Hypothalamus (tissue), 51 donors: ENCODE measurements at regions not wholly inside any gene's neighbourhood (a gene's known extent, or its start where the extent isn't known, plus 50 kb on each side); places are given as distances from the start of the nearest gene placed in this dataset.

Experiments
- DNase-seq, 51 donors: peaks; one replicate each; lab custom pipeline; 2025; lab: John Stamatoyannopoulos, UW

DNA sequence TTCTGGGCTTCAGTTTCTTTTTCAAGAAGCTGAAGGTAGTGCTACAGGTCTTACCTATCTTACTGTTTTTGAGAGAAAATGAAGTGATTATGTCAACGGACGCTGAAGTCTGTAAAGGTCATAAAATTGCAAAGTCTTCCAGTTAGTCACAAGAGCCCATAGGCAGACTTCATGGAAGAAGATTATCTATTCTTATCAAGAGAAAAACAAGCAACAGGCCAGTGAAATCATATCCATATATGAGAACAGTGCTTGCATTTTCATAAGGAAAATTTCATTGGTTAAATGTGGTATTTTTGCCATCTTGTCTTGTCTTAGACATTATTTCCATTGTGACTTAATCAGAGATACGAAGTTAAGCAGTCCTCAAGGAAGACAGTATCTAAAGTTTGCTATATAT lies 412.7 kb upstream of the SEL1L start:
- DNase-seq = no peak

DNA sequence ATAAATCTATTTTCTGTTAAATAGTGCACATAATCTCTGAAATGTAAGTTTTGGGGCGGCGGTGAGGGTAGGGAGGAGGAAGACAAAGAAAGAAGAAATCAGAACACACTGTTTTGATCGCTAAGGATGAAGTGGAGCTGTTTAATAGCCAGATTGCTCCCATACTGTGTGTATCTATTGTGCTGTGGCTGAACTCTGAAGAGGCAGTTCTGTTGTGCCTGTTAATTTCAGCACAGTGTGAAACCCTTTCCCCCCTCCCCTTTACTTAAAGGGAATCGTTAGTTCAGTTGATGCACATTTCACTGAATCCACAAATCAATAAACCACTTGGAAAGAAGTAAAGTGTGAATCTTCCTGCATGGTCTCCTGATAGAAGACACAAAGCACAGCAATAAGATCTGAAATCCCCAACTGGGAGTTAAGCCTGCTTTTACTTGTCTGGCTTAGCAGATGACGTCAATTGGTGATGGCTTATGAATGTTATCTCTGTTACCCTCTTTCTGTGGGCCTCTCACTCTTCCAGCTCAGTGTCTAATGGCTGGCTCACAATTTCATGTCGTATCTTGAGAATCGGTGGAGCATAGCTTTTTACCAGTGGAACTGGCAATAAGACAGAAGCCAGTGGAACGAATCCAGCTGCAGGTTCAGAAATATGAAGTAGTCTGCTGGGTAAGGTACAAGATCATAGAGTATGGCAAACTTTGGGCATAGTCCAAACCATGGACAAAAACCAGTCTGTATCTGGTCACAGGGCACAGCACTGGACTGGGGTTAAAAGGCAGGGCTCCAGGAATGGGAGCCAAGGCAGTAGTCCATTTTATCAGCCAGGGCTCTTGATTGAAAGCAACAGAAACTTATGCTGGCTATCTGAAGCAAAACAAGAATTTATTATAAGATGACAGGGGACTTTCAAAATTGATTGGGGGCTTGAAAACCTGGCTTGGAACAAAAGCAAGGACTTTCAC lies 413.5 kb upstream of the SEL1L start:
- DNase-seq = peak in 17 of 51 donors; percentile 1 to 81 (median 7)

DNA sequence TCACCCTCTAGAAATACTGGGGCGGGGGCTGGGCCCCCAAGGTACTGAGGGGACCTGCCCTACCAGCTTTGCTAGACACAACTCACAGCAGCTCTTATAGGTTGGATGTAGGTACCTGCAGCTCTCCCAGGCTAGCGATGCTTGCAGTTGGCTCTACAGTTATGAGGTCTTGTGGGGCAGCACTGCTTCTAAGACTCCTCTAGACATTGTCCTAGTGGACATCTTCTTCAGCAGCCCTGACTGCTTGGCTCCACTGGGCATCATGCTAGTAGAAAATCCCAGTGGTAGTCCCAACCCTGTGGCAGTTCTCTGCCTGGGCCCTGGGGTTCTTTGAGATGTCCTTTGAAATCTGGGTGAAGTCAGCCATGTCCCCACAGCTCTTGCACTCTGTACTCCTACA lies 419.3 kb upstream of the SEL1L start:
- no peak for DNase-seq

DNA sequence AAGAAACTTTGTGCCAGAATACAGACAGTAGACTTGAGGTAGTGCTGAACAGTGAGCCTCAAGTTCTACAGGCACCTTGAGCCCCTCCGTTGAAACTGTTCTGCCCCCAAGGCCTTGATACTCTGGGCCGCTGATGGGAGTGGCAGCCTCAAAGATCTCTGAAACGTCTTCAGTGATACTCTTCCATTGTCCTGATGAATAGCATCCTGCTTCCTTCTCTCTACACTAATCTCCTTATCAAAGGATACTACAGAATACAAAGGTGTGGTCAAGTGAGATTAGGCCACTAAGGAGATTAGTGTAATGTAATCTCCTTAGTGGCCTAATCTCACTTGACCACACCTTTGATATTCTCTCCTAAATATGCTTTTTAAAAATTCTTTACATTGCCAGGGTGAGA lies 419.8 kb upstream of the SEL1L start:
- DNase-seq = no peak

DNA sequence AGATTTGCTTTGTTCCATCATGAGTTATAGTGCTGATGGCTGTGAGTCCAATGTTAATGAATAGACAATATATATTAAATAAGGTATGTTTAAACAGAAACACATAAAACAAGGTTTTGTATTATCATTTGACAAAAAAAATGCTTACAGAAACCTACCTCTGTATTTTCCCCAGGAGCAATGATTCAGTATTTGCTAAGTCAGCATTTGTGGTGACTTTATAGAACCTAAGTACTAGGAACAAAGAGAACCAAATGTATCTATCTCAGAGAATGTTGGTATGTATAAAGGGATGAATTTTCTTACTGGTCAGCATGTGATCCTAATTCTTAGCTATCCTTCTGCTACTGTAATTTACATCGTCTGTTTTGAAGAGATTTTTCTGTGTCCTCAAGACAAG lies 421.5 kb upstream of the SEL1L start:
- DNase-seq = no peak

DNA sequence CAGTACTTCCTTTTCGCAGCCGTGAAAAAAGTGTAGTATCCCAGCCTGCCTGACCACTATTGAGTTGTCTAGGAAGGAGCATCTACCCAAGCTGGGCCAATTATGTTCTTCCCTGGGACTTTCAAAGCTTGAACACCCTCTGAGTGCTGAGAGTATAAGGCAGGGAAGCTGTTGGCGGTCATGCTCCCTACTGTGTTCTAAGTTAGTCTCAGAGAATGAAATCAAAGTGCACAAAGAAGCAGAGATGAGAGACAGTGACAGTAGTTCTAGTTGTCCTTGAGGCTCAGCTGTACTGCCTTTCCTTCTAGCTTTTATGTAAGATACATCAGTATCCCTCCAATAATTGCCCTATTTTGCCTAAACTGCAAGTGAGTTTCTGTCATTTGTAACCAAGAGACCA lies 427.1 kb upstream of the SEL1L start:
- no peak for DNase-seq

DNA sequence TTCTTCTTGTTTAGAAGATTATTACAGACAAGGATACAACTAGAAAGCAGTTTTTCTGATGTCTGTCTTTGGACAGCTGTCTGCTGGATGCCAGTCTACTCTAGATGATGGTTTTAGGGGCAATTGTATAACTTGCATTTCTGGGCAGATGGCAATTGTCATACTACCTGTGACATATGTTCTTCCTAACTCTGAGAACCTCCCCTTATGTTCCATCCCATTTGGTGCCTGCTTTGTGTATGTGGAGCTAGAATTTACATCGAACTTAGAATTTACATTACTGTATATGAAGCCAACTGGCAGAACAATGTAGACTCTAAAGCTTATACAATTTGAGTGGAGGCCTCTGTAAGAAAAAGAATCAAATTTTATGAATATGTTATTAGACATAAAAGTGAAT lies 430.2 kb upstream of the SEL1L start:
- no peak for DNase-seq

DNA sequence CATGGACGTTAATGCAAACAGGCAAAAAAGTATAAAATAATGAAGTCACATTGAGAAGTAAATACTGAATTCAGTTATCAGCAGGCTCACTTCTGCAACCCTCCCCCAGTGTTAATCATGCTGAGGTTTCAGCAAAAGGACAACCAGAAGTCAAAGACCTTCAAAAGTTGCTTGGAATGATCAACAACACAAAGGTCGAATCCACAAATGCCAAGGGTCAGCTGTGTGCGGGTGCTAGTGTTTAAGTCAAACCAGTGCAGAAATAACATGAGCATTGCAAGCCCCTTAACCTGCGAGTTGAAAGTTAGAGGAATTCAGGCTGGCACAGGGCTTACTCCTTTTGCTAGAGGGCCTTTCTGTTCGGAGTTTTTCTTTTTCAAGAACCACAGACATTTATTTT lies 436.7 kb upstream of the SEL1L start:
- DNase-seq = no peak

DNA sequence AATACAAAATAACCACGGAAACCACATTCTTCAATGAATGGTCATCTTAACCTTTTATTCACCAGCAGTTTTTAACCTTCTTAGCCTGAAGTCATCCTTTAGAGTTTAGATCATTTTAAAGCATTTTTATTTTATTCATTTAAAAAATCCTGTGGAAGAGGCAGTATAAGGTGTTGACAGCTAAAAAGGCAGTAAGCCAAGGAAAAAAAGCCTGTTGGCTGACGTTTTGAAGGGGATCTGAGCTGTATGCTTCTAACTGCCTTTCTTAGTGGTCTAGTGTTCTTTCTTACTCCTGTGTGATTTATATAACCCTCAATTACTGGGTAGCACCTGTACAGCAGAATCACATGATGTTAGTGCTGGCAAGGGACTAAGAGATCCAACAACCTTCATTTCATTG lies 438.3 kb upstream of the SEL1L start:
- DNase-seq = no peak

DNA sequence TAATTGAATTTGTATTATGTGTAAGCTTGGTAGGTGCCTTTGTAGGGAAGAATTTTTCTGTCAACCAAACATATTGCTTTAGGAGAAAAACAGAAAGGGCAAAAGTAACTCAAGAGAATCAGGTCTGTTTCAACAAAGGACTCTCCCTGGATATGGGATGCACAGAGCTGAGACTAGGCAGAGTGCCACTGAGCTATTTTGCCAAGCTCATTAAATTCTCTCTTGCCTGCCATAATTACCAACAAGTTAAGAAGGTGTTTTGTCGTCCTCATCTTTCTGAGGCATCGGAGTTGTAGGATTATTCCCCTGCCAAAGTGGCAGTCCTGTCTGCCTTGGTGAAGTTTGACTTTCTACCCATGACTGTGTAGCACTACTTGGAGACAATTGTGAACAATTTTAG lies 438.9 kb upstream of the SEL1L start:
- no peak for DNase-seq

DNA sequence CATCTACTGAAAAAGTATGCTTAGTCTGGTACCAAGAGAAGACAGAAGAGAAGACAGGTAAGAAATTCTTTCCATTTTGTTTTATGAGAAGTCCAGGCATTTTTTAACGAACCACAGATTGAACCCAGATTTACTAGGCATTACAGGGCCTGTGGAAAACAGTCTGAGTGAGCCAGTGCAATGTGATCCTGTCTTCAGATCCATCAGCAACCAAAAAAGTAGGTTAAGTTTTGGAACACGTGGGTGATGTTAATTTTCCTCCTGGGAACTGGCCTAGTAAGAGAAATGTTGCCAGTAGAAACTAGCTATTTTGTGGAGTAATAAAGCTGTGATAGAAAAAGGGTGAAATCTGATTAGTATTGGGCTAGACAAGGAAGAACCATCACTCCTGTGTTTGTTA lies 440.9 kb upstream of the SEL1L start:
- DNase-seq = no peak

DNA sequence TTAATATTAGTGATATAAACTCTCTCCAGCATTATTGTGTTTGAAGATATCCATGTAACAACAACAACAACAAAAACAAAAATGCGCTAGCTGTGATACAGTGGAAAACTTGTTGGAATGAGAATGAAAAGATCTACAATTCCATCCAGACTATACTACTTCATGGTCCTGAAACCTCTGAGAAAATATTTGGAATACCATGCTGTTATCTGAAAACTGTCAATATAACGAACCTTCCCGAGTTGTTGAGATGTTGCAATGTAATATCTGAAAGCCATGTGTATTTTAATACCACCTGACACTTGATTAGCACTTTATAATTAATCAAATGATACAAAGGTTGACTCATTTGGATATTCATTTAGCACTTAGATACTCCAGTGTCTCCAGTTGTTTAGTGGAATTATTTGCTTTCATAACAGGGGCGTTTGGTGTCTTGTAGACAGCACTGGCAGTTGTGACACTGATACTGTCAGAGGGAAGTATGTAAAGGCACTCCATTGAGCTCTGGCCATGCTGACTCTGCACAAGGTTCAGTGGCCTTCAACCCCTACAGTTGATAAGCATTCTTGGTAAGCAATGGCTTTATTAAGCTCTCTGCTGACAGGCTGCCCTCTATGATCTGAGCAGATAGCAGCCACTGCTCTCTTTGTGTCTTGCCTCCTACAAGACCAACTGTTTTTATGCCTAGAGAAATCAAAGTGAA lies 447.1 kb upstream of the SEL1L start:
- DNase-seq = no peak

DNA sequence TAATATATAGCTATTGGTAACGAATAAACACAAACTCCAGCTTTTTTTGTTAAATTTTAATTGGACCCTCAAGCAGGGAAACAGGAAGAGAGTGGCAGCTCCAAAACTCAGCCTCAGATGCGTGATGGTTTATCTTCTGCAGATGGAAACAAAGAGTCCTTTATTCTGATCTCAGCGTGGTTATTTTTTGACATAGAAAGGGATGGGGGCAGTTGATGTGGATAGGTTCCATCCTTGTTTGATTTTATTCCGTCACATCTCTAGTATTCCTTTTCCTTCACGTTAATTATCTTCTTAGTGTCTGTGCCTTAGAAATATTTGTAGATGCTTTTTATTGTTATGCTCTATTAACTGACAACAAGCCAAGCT lies 447.6 kb upstream of the SEL1L start:
- DNase-seq = peak in 1 of 51 donors; percentile 19

DNA sequence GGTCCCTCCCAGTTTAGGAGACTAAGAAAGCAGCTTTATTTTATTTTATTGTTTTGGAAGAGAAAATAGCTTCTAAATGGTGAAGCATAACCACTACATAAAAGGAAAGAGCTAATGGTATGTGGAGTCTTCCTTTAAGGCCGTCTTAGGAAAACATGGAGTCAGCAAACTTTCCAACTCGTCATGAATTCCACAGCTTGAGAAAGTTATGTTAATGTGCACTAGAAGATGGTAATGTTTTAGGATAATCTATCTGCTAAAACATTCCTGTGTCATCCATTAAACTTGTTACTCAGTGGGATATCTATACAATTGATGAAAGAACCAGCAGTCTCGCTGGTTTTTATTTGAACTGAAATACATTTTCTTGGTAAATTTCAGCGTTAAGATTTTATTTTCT lies 448.4 kb upstream of the SEL1L start:
- DNase-seq = no peak

DNA sequence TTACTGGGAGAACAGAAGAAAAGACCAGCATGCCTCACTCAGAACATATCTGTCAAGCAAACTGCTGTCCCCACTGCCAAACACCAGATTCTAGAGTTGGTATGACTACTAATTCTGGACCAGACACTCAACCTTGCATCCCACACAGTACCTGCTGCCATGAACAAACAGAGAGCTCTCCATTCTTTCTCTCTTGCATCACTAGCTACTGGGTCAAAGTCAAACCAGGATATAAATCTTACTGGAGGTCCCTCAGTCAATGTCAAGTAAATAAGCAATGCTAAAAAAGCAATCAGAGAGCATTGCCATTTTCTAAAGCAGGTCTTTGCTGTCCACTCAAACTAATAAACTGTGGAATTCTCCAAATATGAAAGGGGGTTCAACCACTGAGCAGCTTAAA lies 452.4 kb upstream of the SEL1L start:
- no peak for DNase-seq

DNA sequence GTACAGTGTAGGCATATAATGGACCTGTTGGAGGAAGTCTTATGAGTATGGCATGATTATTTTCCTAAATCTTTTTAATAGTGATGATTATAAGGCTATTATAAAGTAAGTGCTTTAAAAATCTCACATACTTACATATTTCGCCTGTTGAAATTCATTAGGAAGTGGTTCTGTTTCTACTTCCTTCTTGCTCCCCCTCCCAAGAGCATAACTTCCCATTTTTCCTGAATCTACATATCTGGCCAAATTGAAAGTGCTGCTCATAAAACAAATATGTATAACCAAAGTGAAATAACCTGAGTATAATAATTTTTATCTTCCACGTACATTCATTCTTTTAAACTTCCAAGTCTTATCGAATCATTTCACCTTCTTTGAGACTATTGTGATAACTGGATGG lies 455.6 kb upstream of the SEL1L start:
- no peak for DNase-seq

DNA sequence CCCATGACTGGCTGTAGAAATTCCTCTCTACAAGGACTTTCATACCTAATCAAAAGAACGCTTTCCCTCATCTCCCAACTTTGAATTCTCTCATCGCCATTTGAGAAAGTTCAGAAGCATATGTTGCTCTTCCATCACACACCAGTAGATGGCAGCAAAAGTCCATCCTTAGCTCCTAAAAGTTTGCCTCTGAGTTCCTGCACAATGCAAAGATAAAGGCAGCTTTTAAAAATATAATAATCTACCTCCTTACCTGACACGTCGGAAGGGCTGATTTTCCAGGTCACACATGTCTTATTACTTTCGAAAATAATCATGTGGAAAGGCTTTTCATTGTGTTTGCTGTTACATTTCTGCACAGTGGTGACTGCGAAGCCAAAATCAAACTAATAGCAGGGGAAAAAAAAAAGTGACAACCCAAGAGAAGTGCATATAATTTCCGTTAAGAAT lies 456.7 kb upstream of the SEL1L start:
- peak in 32 of 51 donors; percentile 0 to 83 (median 10) for DNase-seq

DNA sequence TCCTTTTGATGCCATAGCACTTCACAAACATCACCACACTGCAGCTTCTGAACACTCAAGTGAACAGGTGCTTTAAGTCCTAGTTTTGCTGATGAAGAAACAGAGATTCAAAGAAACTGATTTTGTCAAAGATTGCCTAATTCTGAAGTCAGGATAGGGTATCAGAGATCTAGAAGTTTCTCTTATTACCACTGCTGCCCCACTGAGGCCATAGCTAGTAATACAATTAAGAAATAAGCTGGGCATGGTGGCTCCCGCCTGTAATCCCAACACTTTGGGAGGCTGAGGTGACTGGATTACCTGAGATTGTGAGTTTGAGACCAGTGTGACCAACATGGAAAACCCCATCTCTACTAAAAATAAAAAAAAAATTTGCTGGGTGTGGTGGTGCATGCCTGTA lies 458.3 kb upstream of the SEL1L start:
- DNase-seq = no peak

DNA sequence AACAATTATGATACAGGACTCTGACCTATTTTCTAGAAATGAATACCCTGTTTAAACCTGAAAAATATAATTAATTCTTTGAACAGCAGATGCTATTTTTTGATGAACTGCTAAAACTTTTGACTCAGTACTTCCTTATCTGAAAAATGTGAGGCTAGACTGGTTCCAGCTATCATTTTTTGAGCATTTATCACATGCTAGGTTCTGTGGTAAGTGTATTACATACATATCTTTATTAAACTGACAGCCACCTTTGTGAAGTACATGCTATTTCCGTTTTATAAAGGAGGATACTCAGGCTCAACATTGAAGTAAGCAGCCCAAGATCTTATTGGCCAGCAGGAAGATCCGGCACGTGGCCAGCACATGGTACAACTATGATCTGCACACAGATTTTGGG lies 459.8 kb upstream of the SEL1L start:
- no peak for DNase-seq

DNA sequence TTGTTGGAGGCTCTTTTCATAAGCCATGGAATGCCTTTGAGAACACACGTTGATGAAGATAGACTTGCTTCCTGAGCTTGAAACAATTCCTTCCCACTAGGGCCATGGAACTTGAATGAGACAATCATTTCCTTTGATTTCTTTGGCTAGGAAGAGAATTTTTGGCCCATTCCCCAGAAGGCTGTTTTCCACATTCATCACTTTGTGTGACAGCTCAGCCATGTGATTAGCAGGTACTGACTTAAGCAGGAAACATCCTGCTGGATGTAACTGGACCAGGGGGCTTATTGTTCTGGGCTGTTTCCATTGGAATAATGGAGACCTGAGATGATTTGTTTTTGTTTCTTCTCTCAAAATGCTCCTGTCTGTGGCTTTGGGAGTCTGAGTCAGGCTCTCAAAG lies 469.8 kb upstream of the SEL1L start:
- no peak for DNase-seq

DNA sequence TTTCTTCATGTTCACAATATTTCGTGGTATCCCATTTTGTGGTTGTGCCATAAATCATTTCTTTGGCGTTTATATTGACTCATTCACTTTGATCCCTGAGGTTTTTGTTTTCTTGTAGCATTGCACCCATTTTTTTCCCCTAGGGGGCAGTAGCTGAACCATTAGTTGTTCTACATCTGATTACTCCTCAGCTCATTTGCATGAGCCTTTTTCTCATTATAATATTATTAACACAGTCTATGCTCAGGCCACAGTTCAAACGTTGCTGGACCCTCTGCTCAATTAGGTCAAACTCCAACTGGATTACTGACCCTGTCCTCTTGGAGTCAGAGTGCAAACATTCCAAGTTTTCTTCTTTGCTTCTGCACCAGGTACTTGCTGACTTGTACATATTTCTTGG lies 475.4 kb upstream of the SEL1L start:
- no peak for DNase-seq

DNA sequence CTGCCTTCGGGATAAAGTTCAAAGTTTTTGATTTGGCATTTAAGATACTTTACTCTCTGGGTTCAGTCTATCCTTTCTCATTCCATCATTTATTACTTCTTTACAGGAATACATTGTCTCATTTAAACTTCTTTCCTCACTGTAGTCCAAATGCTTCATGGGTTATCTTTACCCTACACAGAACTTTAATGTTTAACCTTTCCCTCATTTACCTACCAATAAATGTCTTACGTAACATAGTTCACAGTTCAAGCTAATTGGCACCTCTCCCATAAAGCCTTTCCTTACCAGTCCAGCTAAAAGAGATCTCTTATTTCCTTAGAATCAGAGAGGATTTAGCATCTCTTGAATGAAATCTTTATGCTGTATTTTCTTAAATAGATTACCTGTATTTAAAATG lies 476.3 kb upstream of the SEL1L start:
- DNase-seq = no peak
